ENCODE measurements at regions not wholly inside any gene's neighbourhood (a gene's known extent, or its start where the extent isn't known, plus 50 kb on each side); places are given as distances from the start of the nearest gene placed in this dataset.

DNA sequence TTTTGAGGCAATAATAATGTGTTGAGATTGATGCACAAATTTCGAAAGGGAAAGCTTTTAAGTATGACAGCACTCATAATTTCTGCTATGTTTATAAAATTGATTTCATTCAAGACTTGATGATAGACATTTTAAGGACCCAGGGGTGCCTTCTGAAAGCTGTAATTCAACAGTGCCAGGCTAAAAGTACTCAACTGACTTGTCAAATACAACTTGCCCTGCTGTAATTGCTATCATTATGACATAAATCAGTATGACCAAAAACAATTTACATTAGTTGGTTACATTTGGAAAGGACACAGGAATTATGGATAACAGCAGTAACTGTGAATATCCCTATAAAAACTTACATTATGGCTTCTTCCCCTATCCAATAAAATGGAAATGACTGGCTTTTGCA is 178.9 kb downstream of the MMUT start:
- TF ChIP-seq ATF7 (IDR thresholded peaks at IDR 0.05; ENCODE audit: low read depth) = no peak
- TF ChIP-seq, protein P1, sequence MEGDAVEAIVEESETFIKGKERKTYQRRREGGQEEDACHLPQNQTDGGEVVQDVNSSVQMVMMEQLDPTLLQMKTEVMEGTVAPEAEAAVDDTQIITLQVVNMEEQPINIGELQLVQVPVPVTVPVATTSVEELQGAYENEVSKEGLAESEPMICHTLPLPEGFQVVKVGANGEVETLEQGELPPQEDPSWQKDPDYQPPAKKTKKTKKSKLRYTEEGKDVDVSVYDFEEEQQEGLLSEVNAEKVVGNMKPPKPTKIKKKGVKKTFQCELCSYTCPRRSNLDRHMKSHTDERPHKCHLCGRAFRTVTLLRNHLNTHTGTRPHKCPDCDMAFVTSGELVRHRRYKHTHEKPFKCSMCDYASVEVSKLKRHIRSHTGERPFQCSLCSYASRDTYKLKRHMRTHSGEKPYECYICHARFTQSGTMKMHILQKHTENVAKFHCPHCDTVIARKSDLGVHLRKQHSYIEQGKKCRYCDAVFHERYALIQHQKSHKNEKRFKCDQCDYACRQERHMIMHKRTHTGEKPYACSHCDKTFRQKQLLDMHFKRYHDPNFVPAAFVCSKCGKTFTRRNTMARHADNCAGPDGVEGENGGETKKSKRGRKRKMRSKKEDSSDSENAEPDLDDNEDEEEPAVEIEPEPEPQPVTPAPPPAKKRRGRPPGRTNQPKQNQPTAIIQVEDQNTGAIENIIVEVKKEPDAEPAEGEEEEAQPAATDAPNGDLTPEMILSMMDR (IDR thresholded peaks at IDR 0.05 in 2 of 3, conservative IDR thresholded peaks at IDR 0.05 in 1 of 3; ENCODE audit: control insufficient read depth in 2 of 3, extremely low read depth in 1 of 3, insufficient read depth in 1 of 3, low read depth in 3 of 3, low read length in 3 of 3) = no peak
- TF ChIP-seq RAD21 (IDR thresholded peaks at IDR 0.05; ENCODE audit: insufficient read depth, low read depth, low read length) = no peak
- TF ChIP-seq CHD1 (IDR thresholded peaks at IDR 0.05; ENCODE audit: low read depth, low read length) = no peak
- TF ChIP-seq NRF1 (conservative IDR thresholded peaks at IDR 0.05; ENCODE audit: low read depth, low read length) = no peak

Data from GM12878 (cell line).